Smooth muscle cell (in vitro differentiated cells): ENCODE measurements at regions not wholly inside any gene's neighbourhood (a gene's known extent, or its start where the extent isn't known, plus 50 kb on each side); places are given as distances from the start of the nearest gene placed in this dataset.

Experiments
- DNase-seq: peaks from one replicate; lab custom pipeline; 2025; ENCODE audit not compliant: unreplicated experiment; lab: John Stamatoyannopoulos, UW
- H2AFZ ChIP-seq: fragments of 200-600 bp; sonication (generic); 2 replicates; pipeline ENCODE4 v1.6.0; 2016; ENCODE audit warnings: antibody characterized with exemption, low read depth, mild to moderate bottlenecking
- H3F3A ChIP-seq: fragments of 200-600 bp; sonication (generic); 2 replicates; pipeline ENCODE4 v1.6.0; 2017; ENCODE audit warnings: antibody characterized with exemption, low read depth
- H3K27ac ChIP-seq: fragments of 200-600 bp; sonication (generic); 2 replicates; pipeline ENCODE4 v1.5.1; 2016; ENCODE audit warnings: low read depth, mild to moderate bottlenecking
- H3K27me3 ChIP-seq: fragments of 200-600 bp; sonication (generic); 2 replicates; pipeline ENCODE4 v1.6.1; 2016; ENCODE audit warnings: low read depth, mild to moderate bottlenecking
- H3K36me3 ChIP-seq: fragments of 200-600 bp; sonication (generic); 2 replicates; pipeline ENCODE4 v1.5.1; 2016; ENCODE audit warnings: low read depth
- H3K4me1 ChIP-seq: fragments of 200-600 bp; sonication (generic); 2 replicates; pipeline ENCODE4 v1.5.1; 2016; ENCODE audit warnings: low read depth
- H3K4me2 ChIP-seq: fragments of 200-600 bp; sonication (generic); 2 replicates; pipeline ENCODE4 v1.6.0; 2016; ENCODE audit warnings: mild to moderate bottlenecking
- H3K4me3 ChIP-seq: fragments of 200-600 bp; sonication (generic); 2 replicates; pipeline ENCODE4 v1.5.1; 2016; ENCODE audit warnings: mild to moderate bottlenecking
- H3K79me2 ChIP-seq: fragments of 200-600 bp; sonication (generic); 2 replicates; pipeline ENCODE4 v1.6.0; 2016; ENCODE audit warnings: low read depth, mild to moderate bottlenecking
- H3K9ac ChIP-seq: fragments of 200-600 bp; sonication (generic); 2 replicates; pipeline ENCODE4 v1.6.0; 2016; ENCODE audit warnings: low read depth
- H3K9me3 ChIP-seq: fragments of 200-600 bp; sonication (generic); replicated peaks from 2 replicates; pipeline ENCODE4 v1.5.1; 2016; ENCODE audit warnings: low read depth
- H4K20me1 ChIP-seq: fragments of 200-600 bp; sonication (generic); 2 replicates; pipeline ENCODE4 v1.6.0; 2016; ENCODE audit warnings: low read depth
- WGBS: methylation state at CpG from one replicate; pipeline ENCODE4 v1.1.7; 2016; ENCODE audit warnings: low lambda C conversion rate; 5-methylcytosine and 5-hydroxymethylcytosine counted together
- TF ChIP-seq, protein P1 (sequence below): fragments of 200-600 bp; sonication (generic); IDR thresholded peaks from 2 replicates; pipeline ENCODE4 v1.5.1; 2017; ENCODE audit warnings: borderline replicate concordance, mild to moderate bottlenecking, antibody characterized with exemption; ENCODE audit not compliant: insufficient read depth, poor library complexity, severe bottlenecking

DNA sequence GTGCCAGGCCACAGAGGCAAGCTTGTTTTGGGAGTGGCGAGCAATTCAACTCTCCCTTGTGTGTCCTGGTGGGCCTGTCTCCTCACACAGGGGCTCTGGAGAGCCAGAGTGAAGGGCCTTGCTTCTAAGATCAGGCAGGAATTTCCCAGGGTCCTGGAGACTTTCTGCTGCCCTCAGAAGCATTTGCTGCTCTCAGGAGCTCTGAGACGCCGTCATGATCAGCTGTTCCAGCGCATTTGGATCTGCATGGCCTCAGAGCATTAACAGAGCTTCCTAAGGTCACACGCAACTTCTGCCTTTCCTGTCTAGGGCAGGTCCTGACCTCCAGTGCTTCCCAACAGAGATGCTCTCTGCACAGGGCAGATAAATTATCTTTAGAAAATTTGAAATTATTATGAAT lies 52.2 kb upstream of the C10orf90 start:
- WGBS = 90% methylated on average over 5 of the region's 5 CpGs
- TF ChIP-seq, protein P1, sequence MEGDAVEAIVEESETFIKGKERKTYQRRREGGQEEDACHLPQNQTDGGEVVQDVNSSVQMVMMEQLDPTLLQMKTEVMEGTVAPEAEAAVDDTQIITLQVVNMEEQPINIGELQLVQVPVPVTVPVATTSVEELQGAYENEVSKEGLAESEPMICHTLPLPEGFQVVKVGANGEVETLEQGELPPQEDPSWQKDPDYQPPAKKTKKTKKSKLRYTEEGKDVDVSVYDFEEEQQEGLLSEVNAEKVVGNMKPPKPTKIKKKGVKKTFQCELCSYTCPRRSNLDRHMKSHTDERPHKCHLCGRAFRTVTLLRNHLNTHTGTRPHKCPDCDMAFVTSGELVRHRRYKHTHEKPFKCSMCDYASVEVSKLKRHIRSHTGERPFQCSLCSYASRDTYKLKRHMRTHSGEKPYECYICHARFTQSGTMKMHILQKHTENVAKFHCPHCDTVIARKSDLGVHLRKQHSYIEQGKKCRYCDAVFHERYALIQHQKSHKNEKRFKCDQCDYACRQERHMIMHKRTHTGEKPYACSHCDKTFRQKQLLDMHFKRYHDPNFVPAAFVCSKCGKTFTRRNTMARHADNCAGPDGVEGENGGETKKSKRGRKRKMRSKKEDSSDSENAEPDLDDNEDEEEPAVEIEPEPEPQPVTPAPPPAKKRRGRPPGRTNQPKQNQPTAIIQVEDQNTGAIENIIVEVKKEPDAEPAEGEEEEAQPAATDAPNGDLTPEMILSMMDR = no peak
- H3K36me3 ChIP-seq = no peaks in the 10 kb centered on the region

DNA sequence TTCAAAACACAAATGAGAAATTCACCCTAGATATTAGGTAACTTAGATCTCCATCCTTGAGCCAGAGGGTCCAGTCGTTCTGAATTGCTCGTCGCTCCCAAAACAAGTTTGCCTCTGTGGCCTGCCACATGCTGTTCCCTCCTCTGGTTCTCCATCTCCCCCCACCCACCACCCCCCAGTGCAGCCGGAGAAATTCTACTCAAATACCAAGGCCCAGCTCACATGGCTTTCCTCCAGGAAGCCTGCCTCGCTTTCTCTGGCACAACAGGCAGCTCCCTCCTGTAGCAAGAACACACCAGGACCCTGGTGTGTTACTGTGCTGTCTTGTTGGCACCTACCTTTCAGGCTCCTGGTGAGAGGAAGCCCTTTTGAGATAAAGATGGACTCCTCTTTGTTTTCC lies 52.7 kb upstream of the C10orf90 start:
- H3K4me2 ChIP-seq = no peak overlapping the region
- no peaks in the 10 kb centered on the region for H3K36me3 ChIP-seq
- no peaks in the 10 kb centered on the region for H3K9me3 ChIP-seq
- peaks cover 10% of the 10 kb centered on the region for H3K27me3 ChIP-seq
- no peak overlapping the region for H3K9ac ChIP-seq
- H3K79me2 ChIP-seq = no peaks in the 10 kb centered on the region
- WGBS = 93% methylated on average over 5 of the region's 5 CpGs
- H3K4me3 ChIP-seq = no peak overlapping the region
- H3F3A ChIP-seq = no peaks in the 10 kb centered on the region
- TF ChIP-seq, protein P1 = no peak
- no peaks in the 10 kb centered on the region for H3K4me1 ChIP-seq
- H3K27ac ChIP-seq = no peak overlapping the region
- no peak for DNase-seq
- no peak overlapping the region for H2AFZ ChIP-seq
- H4K20me1 ChIP-seq = no peaks in the 10 kb centered on the region

More for the DNA sequence above, 52.2 kb upstream of the C10orf90 start:
- H4K20me1 ChIP-seq = no peaks in the 10 kb centered on the region
- H3K4me2 ChIP-seq = no peak overlapping the region
- no peak overlapping the region for H3K27ac ChIP-seq
- peaks cover 10% of the 10 kb centered on the region for H3K27me3 ChIP-seq
- no peaks in the 10 kb centered on the region for H3K4me1 ChIP-seq
- H3F3A ChIP-seq = no peaks in the 10 kb centered on the region
- H3K9me3 ChIP-seq = no peaks in the 10 kb centered on the region
- H2AFZ ChIP-seq = no peak overlapping the region
- H3K9ac ChIP-seq = no peak overlapping the region
- no peak overlapping the region for H3K4me3 ChIP-seq
- H3K79me2 ChIP-seq = no peaks in the 10 kb centered on the region
- no peak for DNase-seq

DNA sequence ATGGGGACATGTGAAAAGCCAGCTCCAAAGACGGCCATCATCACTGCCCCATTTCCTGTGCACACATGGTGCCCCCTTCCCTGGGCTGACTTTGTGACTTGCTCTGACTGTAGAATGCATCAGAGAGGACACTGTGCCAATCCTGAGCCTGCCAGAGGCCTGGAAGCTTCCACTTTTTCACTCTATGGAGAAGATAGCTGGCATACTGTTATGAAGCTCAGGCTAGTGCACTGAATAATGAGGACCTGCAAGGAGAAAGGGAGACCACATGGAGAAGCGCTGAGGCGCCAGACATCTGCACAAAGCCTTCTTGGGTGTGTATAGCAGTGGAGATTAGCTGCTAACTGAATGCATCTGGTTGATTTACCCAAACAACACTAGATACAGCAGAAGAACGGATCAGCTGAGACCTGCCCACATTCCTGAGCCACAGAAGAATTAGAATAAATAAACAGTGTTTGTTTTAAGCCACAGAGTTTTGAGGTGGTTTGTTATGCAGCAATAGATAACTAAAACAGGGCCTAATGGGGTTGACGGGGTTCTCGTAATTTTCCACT lies 58.9 kb upstream of the C10orf90 start:
- TF ChIP-seq, protein P1 = no peak
- H4K20me1 ChIP-seq = no peaks in the 10 kb centered on the region
- H3K4me2 ChIP-seq = no peak overlapping the region
- H3K9ac ChIP-seq = no peak overlapping the region
- no peaks in the 10 kb centered on the region for H3K36me3 ChIP-seq
- H3K27me3 ChIP-seq = peaks cover 5% of the 10 kb centered on the region
- no peaks in the 10 kb centered on the region for H3K9me3 ChIP-seq
- H3K4me3 ChIP-seq = no peak overlapping the region
- DNase-seq = no peak
- H3K4me1 ChIP-seq = no peaks in the 10 kb centered on the region
- H3K27ac ChIP-seq = no peak overlapping the region
- H2AFZ ChIP-seq = no peak overlapping the region
- H3F3A ChIP-seq = no peaks in the 10 kb centered on the region
- 64% methylated on average over 6 of the region's 6 CpGs for WGBS
- no peaks in the 10 kb centered on the region for H3K79me2 ChIP-seq

DNA sequence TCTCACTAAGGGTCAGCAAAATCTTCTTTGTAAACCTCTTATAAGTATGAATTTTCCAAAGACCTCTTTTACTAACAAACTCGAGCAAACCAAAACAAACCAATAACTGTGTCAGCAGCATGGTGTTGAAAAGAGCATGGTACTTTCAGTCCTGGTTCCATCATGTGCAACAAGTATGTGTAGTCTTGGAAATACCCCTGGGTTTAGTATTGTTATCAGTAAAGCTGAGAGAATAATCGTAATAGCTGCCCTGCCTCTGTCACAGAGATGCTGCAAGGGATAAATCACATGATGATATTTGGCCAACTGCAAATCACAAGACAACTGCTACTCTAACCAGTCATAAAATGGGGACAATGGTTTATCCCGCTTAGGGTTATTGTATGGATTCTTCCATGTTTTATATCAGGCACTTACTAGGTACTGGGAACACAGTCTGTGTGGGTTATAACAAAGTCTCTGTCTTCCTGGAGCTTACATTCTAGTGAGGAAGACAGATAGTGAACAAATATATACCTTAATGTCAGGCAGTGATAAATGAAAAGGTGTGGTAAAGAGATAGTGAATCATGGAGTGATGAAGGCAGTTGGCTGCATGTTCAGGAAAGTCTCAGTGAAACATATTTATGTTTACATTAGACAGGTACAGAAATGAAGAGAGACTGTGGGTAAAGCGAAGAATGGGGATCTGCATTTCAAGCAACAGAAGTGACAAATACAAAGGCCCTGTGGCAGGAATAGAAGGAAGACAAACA lies 60.5 kb upstream of the C10orf90 start:
- Histone ChIP-seq H4K20me1 (no peaks in the 10 kb centered on the region), H3F3A (no peaks in the 10 kb centered on the region), H3K4me1 (no peaks in the 10 kb centered on the region), H3K4me3 (no peak overlapping the region), H3K27me3 (peaks cover 21% of the 10 kb centered on the region), H3K27ac (no peak overlapping the region), H3K79me2 (no peaks in the 10 kb centered on the region), H3K36me3 (no peaks in the 10 kb centered on the region), H3K4me2 (no peak overlapping the region), H3K9ac (no peak overlapping the region), H3K9me3 (no peaks in the 10 kb centered on the region), H2AFZ (no peak overlapping the region)
- TF ChIP-seq, protein P1 = no peak
- 87% methylated on average over 4 of the region's 4 CpGs for WGBS
- no peak for DNase-seq
